Progenitor cell of endocrine pancreas (in vitro differentiated cells): ENCODE measurements at regions not wholly inside any gene's neighbourhood (a gene's known extent, or its start where the extent isn't known, plus 50 kb on each side); places are given as distances from the start of the nearest gene placed in this dataset.

ENCODE experiments used
- DNase-seq: peaks from one replicate; pipeline ENCODE4 v3.0.0; 2021; ENCODE audit warnings: low spot score; ENCODE audit not compliant: unreplicated experiment
- H3K27ac Mint-ChIP-seq: 2 replicates; pipeline ENCODE4 v1.8.0; 2021; ENCODE audit warnings: mild to moderate bottlenecking, moderate library complexity, mixed read lengths
- H3K27me3 Mint-ChIP-seq: 2 replicates; pipeline ENCODE4 v1.8.0; 2021; ENCODE audit warnings: mixed read lengths
- H3K36me3 Mint-ChIP-seq: 2 replicates; pipeline ENCODE4 v1.8.0; 2022; ENCODE audit warnings: mixed read lengths; ENCODE audit not compliant: insufficient read depth
- H3K4me1 Mint-ChIP-seq: 2 replicates; pipeline ENCODE4 v1.8.0; 2021; ENCODE audit warnings: low read depth, mixed read lengths
- H3K4me3 Mint-ChIP-seq: 2 replicates; pipeline ENCODE4 v1.8.0; 2021; ENCODE audit warnings: low read depth, mild to moderate bottlenecking, moderate library complexity, mixed read lengths
- H3K9me3 Mint-ChIP-seq: 2 replicates; pipeline ENCODE4 v1.8.0; 2021; ENCODE audit warnings: low read depth, mixed read lengths
- CTCF ChIP-seq: fragments of 200-600 bp; sonication (generic); IDR thresholded peaks from one replicate; pipeline ENCODE4 v1.5.0; 2021; ENCODE audit warnings: antibody characterized with exemption, mild to moderate bottlenecking; ENCODE audit not compliant: unreplicated experiment

GRCh38 chrX:118179161-118179560, 62.6 kb upstream of the KLHL13 start:
- Mint-ChIP-seq H3K4me3 (no peak overlapping the region), H3K27me3 (no peaks in the 10 kb centered on the region), H3K27ac (no peak overlapping the region), H3K4me1 (peaks cover 5% of the 10 kb centered on the region), H3K9me3 (peaks cover 27% of the 10 kb centered on the region), H3K36me3 (no peaks in the 10 kb centered on the region)
- TF ChIP-seq CTCF = no peak
- no peak for DNase-seq

GRCh38 chrX:118179718-118180117, 63.1 kb upstream of the KLHL13 start:
- no peak overlapping the region for H3K27ac Mint-ChIP-seq

GRCh38 chrX:118181030-118181429, 64.4 kb upstream of the KLHL13 start:
- no peaks in the 10 kb centered on the region for H3K36me3 Mint-ChIP-seq
- no peak overlapping the region for H3K4me3 Mint-ChIP-seq
- peaks cover 30% of the 10 kb centered on the region for H3K9me3 Mint-ChIP-seq
- peaks cover 5% of the 10 kb centered on the region for H3K4me1 Mint-ChIP-seq
- H3K27me3 Mint-ChIP-seq = no peaks in the 10 kb centered on the region
- TF ChIP-seq CTCF = no peak
- DNase-seq = no peak
- no peak overlapping the region for H3K27ac Mint-ChIP-seq

More at GRCh38 chrX:118179718-118180117, 63.1 kb upstream of the KLHL13 start:
- H3K27me3 Mint-ChIP-seq = no peaks in the 10 kb centered on the region
- no peaks in the 10 kb centered on the region for H3K36me3 Mint-ChIP-seq
- TF ChIP-seq CTCF = no peak
- no peak for DNase-seq
- no peak overlapping the region for H3K4me3 Mint-ChIP-seq
- H3K9me3 Mint-ChIP-seq = peaks cover 28% of the 10 kb centered on the region
- H3K4me1 Mint-ChIP-seq = peaks cover 5% of the 10 kb centered on the region

- peaks cover 5% of the 10 kb centered on the region for H3K4me1 Mint-ChIP-seq
- no peak overlapping the region for H3K27ac Mint-ChIP-seq
- H3K9me3 Mint-ChIP-seq = peaks cover 25% of the 10 kb centered on the region
- H3K27me3 Mint-ChIP-seq = no peaks in the 10 kb centered on the region
- no peaks in the 10 kb centered on the region for H3K36me3 Mint-ChIP-seq
- no peak overlapping the region for H3K4me3 Mint-ChIP-seq
- no peak for DNase-seq
- no peak for TF ChIP-seq CTCF
These were observed 65.4 kb upstream of the KLHL13 start for GRCh38 chrX:118182025-118182424.

- no peak overlapping the region for H3K4me3 Mint-ChIP-seq
- no peak overlapping the region for H3K27ac Mint-ChIP-seq
- H3K4me1 Mint-ChIP-seq = peaks cover 3% of the 10 kb centered on the region
- H3K36me3 Mint-ChIP-seq = no peaks in the 10 kb centered on the region
- peaks cover 23% of the 10 kb centered on the region for H3K9me3 Mint-ChIP-seq
- no peaks in the 10 kb centered on the region for H3K27me3 Mint-ChIP-seq
- TF ChIP-seq CTCF = no peak
- DNase-seq = no peak
These were observed 66.1 kb upstream of the KLHL13 start for GRCh38 chrX:118182681-118183080.
